GM19240 (cell line): ENCODE measurements at regions not wholly inside any gene's neighbourhood (a gene's known extent, or its start where the extent isn't known, plus 50 kb on each side); places are given as distances from the start of the nearest gene placed in this dataset.

Source experiments
- DNase-seq: peaks from one replicate; pipeline ENCODE4 v3.0.0; 2011; ENCODE audit warnings: low spot score; ENCODE audit not compliant: insufficient read length

- no peak for DNase-seq
These were observed 628.5 kb upstream of the CELF2 start for GRCh38 chr10:10389182-10389581.

DNA sequence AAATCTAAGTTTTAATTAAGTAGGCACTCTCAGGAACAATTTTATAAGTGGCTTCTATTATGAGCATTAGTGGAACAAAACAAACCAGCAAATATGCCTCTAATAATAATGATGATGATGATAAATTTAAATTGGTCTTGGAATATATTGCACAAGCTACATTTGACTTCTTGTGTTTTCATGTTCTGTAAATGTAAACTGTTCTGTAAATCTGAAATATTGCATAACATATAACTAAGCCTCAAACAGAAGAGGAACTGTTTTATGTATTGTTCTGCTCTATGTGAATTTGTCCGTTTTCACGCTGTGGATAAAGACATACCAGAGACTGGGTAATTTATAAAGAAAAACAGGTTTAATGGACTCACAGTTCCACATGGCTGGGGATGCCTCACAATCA lies 625.2 kb upstream of the CELF2 start:
- no peak for DNase-seq

DNA sequence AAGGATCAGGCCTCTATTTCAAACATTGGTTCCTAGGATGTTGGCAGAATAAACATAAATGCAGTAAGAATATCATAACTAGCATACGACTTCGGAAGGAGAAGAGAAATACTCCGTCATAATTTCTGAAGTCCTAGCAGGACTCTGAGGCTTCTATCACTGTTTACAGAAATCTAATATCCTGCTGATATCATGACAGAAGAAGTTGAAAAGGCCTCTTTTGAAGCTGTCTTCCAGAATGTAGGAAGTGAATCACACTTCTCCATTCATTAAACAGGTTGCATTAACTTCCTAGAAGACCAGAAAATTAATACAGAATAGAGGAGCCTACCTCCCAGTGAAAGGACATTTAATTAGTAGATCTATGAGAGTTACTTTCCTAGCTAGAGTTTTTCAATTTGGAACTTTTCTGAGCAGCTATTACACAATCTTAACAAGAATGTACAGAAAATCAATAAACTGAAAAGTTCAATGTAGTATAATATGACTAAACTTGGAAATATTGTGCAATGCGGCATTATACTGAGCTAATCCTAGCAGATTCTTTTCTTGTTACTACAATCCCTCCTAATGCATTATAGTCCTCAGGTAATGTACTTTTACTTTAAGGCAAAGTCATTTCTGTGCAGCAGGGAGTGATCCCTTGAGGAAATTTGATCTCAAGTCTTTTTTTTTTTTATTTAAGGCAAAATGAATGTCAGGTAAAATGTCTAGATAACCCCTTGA lies 622.6 kb upstream of the CELF2 start:
- no peak for DNase-seq

- no peak for DNase-seq
These were observed 621.1 kb upstream of the CELF2 start for GRCh38 chr10:10396601-10397000.

DNA sequence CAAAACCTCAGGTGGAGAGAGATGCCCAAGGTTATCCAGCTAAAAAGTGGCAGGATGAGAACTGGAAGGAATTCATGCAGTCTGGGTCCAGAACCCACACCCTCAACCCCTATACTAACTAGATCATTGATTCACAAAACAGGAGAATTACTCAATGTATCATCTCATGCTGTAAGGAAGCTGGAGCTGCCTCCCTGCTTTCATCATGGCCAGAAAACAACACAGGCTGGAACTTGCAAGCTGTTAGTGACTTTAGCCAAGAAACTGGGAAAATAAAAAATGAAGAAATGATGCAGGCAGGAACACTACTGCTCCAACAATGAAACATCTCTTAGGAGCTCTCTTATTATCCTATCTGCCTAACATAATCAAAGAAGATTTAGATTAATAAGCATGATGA lies 619.8 kb upstream of the CELF2 start:
- DNase-seq, result no peak

DNA sequence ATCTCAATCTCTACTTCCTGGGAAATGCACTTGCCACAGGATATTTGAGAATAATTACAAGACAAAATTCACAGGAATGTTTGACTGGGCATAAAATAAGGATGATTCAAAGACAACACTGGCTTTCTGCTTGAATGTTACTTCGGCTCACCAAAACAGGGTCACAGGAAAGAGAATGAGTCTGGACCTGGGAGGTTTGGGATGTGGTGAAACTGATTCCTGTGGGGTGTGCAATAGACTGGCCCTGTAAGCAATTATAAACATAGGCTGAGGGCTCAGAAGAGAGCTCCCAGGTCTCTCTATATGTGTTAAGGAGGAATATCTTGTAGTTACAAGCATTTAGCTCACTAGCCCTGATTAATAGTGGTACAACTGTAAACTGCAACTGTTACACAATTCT lies 613.9 kb upstream of the CELF2 start:
- no peak for DNase-seq

GRCh38 chr10:10417671-10418070 lies 600.0 kb upstream of the CELF2 start:
- no peak for DNase-seq

GRCh38 chr10:10418387-10418786 lies 599.3 kb upstream of the CELF2 start:
- DNase-seq, result peak; percentile 4

DNA sequence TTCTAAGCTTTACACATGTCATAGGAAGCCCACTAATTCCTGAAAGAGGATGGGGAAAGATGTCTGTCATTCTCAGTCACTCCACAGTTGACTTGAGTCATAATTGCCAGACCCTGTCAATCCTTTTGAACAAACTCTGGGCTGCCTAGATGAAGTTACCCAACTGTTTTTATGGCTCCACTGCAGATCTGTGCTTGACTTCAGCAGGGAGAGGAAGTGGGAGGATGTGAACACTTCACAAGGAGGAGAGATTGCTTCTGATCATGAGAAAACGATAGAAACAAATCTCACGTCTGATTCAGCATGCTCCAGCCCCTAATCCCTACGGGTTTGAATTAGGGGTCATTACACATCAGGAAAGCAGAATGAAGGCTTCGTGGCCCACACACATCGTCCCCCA lies 596.6 kb upstream of the CELF2 start:
- DNase-seq, result no peak

DNA sequence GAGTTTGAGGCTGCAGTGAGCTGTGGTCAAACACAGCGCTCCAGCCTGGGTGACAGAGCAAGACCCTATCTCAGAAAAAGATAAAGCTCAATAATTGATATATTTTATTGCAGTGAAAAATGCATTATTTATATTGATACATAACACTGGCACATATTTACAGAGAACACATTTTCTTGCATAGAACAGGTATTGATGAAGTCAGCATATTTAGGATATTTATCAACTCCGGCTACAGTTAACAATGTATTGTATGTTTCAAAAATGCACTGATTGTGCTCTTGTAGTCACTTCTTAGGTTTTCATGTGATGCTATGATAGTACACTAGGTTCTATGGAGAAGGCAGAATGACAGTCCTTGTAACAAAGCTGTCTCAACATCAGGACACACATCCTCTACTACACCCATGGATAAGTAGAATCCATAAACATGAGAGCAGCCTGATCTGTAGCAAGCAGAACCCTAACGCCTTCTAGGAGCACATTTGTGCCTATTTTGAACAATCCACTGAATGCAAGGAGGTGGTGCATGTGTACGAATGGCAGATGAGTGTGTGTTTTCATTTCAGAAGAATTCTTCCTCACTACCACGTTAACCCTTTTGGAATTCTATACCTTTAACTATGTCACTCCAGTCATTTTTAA lies 586.1 kb upstream of the CELF2 start:
- DNase-seq, result no peak

GRCh38 chr10:10432296-10433035 lies 585.2 kb upstream of the CELF2 start:
- DNase-seq, result no peak

DNA sequence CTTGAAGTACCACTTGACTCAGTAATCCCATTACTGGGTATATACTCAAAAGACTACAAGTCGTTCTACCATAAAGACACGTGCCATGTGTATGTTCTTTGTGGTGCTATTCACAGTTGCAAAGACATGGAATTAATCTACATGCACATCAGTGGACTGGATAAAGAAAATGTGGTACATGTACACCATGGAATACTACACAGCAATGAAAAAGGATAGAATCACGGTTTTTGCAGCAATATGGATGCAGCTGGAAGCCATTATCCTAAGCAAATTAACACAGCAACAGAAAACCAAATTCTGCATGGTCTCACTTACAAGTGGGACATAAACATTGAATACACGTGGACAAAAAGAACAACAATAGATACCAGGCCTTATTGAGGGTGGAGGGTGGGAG lies 583.4 kb upstream of the CELF2 start:
- DNase-seq, result no peak

GRCh38 chr10:10437886-10438285 lies 579.8 kb upstream of the CELF2 start:
- DNase-seq, result no peak

- no peak for DNase-seq
These were observed 579.2 kb upstream of the CELF2 start for GRCh38 chr10:10438335-10439100.

- no peak for DNase-seq
These were observed 560.8 kb upstream of the CELF2 start for GRCh38 chr10:10456856-10457255.

- DNase-seq, result no peak
These were observed 557.2 kb upstream of the CELF2 start for GRCh38 chr10:10460451-10460850.

DNA sequence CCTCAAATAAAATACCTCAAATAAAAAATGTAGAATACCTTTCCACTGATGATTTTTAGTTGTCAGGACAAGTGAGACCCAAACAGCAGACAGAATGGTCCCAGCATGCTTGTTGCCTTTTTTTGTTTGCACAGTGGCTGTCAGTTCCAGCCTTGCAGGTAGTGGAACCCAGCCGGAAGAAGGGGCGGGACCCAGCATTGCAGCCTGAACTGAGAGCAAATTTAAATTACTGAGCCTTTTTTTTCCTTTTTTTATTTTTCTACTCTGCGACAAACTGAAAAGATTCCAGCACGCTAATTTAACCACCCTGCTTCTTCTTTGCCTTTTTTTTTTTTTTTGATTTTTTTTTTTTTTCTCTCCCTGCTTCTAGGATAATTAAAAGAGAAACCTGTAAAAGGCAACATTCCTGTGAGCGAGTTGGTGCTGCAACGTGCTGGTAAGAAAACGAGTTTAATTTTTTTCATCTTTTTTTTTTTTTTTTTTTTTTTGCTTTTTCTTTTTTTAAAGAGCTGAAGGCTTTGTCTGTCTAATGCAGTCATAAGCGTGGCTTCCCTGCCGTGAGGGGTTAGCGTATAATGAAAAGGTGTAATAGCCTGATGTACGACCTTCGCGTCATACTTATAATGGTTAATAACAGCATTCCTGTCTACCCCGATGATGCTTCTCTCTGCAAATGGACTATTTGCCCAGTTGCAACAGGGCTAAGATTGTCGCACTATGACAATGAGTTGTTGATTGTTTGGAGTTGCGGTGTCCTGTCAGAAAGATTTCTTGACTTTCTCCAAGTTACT lies 555.3 kb upstream of the CELF2 start:
- no peak for DNase-seq

DNA sequence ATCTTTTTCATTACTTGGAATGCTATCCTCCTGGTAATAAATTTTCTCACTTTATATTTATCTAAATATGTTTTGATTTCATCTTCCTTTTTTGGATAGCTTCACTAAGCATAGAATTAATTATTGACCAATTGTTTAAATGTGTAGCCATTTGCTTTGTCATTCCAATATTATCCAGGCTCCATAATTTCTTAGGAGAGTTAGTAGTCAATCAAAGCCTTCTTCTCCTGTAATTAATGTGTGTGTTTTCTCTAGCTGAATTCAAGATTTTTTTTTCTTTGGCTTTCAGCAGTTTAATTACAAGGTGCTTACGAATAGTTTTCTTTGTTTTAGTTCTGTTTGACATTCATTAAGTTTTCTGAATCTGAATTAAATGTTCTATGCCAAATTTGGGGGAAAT lies 545.9 kb upstream of the CELF2 start:
- no peak for DNase-seq

- DNase-seq, result no peak
These were observed 541.9 kb upstream of the CELF2 start for GRCh38 chr10:10475812-10476211.

DNA sequence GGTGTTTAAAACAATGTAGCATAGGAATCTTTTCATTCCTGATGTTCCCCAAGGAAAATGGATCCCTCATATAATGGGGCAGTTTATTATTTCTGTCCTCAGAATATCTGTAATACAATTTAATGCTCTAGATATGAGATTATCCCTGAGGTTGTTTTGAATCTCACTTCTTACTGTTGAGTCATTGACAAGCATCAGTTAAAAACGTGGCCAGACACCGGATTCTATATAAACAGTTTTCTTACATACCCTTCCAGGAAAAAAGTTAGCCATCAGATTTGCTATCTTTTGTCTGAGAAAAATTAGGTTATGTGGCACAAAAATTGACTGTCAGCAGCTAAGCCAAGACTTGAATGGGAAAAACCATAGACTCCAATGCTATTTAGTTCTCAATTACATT lies 539.8 kb upstream of the CELF2 start:
- no peak for DNase-seq

DNA sequence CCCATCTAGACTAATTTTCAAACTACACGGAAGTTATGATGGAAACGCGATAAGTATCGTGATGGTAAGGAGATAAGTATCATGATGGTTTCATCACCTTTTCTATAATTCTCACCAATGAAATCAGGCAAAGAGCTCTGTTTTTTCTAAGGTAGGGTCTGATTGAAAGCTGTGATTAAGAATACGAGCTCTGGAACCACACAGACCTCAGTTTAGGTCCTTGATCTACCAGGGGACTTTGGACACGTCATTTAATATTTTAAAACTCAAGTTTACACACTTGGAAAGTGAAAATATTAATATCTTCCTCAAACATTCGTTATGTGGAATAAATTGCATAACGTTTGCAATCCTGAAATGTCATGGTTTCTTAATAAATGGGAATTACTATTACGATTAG lies 538.2 kb upstream of the CELF2 start:
- DNase-seq, result no peak
